ENCODE measurements at regions not wholly inside any gene's neighbourhood (a gene's known extent, or its start where the extent isn't known, plus 50 kb on each side); places are given as distances from the start of the nearest gene placed in this dataset.
A peak's percentile ranks its signal among the peaks of the same experiment; 100 is the strongest.
"Not testable (repeated sequence)": the region's sequence is repeated elsewhere in the genome, so short reads cannot be mapped to it uniquely, and the experiment has no call there.

DNA sequence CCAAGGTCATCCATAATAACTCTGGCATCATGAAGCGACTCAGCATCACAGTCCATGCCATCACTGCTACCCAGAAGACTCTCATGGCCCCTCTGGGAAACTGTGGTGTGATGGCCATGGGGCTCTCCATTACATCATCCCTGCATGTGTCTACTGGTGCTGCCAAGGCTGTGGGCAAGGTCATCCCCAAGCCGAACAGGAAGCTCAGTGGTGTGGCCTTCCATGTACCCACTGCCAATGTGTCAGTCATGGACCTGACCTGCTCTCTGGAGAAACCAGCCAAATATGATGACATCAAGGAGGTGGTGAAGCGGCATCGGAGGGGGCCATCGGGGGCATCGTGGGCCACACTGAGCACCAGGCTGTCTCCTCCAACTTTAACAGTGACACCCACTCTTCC, 65.1 kb upstream of the ARHGAP29 start:
- no peak for DNase-seq

DNA sequence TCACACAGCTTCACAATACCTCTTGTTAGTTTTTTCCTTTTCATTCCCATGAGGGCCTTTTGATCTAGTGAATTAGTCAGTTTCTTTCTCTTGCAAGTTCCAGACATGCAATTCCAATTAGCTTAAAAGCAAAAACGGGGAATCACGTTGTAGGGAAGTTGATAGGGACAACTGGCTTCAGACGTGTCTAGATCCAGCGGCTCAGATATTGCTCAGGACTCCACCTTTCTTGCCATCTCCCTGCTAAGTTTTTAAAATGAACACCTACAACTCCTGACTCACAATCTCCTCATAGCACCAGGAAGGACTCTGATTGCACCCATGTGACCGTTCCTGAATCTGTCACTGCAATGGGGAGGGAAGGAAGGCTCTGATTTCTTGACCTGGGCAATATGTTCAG, 63.8 kb upstream of the ARHGAP29 start:
- DNase-seq: no peak

DNA sequence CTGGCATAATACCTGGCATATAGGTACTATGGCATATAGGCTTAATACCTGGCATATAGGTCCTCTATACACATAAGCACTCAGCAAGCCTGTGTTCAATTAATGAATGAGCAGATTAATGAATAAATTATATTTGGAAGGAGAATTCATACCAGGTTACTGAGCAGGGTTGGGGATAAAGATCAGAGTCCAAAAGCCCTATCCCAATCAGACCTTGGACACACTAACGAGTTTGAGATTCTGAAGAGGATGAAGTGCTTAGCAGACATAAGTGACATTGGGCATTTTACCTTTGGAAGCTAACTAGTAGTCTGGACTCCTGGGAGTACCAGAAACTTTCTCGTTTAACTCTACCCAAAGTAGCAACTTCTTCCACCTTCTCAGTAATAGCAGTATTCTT, 63.3 kb upstream of the ARHGAP29 start:
- no peak for DNase-seq

DNA sequence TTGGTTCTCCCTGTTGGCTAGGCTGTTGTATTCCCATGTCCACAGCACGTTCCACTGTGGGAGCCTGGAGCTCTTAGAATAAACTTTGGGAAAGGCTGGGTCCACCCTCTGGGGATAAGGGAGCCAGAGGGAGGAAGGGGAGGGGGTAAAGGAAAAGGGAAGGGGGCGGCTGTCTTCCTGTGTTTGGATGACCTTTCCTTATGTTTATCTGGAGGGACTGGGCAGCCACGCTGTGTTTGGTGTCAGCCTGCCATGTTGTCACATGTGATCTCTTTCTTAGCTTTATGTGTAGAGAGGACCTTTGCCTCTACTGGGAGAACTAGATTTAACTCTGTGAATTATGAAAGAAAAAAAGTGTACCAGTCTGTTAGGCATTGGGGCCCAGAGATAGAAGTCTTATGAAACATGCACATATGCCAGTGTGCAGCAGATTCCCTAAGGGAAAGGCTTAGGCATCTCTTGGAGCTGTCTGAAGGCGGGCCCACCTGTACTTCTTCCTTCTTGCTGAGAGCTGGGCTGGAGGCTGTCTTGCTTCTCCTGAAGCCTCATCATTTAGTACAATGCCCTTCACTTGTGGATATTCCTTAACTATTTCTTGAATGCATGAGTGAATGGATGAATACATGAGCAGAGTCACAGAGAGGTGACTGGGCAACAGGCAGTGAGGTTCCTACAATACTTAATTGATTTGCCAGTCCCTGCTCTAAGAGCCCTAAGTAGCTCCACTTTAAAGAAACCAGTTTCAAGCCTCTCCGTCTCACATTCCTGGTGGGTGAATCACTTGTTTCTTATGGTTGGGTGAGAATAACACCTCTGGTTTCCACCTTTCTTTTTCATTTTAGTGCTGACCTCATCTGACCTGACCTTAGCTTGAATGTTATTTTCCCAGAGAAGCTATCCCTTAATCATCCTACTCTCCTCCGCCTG, 62.5 kb upstream of the ARHGAP29 start:
- DNase-seq: no peak

DNA sequence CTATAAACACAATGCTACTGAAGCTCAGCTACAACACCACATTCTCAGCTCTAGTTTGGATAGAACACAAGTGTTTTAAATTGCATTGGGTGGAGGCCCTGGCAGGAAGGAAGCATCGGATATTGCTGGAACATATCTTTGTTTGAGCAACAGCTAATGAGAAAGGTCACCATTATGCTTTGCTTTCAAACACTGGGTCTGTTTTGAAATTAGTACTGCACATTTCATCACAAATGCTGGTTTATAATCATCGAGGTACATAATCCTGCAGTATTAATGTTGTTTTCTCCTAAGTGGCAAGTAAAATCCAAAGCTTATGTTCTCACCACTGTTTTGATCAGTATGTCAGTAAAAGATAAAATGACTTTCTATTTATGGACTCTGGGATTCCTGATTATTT, 61.5 kb upstream of the ARHGAP29 start:
- no peak for DNase-seq

DNA sequence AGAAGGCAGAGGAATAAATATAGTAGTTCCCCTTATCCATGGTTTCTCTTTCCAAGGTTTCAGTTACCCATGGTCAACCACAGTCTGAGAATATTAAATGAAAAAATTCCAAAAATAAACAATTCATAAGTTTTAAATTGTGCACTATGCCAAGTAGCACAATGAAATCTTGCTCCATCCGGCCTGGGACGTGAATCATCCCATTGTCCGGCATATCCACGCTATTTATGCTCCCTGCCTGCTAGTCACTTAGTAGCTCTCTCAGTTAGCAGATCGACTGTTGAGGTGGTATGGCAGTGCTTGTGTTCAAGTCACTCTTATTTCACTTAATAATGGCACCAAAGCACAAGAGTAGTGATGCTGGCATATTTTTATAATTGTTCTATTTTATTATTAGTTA, 58.6 kb upstream of the ARHGAP29 start:
- DNase-seq: peak in 1 of 14 donors; percentile 2

DNA sequence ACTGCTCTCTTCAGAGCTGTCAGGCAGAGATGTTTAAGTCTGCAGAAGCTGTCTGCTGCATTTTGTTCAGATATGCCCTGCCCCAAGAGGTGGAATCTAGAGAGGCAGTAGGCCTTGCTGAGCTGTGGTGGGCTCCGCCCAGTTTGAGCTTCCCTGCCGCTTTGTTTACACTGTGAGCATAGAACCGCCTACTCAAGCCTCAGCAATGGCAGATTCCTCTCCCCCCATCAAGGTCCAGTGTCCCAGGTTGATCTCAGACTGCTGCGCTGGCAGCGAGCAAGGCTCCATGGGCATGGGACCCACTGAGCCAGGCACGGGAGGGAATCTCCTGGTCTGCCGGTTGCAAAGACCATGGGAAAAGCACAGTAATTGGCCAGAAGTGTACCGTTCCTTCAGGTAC, 55.6 kb upstream of the ARHGAP29 start:
- not testable (repeated sequence) for DNase-seq

DNA sequence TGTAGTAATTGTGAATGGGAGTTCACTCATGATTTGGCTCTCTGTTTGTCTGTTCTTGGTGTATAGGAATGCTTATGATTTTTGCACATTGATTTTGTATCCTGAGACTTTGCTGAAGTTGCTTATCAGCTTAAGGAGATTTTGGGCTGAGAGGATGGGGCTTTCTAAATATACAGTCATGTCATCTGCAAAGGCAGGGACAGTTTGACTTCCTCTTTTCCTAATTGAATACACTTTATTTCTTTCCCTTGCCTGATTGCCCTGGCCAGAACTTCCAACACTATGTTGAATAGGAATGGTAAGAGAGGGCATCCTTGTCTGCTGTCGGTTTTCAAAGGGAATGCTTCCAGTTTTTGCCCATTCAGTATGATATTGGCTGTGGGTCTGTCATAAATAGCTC, 51.9 kb upstream of the ARHGAP29 start:
- not testable (repeated sequence) for DNase-seq

Data from C1 segment of cervical spinal cord (tissue), 14 donors.